Neural cell (in vitro differentiated cells): ENCODE measurements at regions not wholly inside any gene's neighbourhood (a gene's known extent, or its start where the extent isn't known, plus 50 kb on each side); places are given as distances from the start of the nearest gene placed in this dataset.

Experiments used
- H2AFZ ChIP-seq: fragments of 200-600, 300-800 bp; sonication (generic), shearing (Covaris generic); 2 replicates; pipeline ENCODE4 v1.6.0; 2014; ENCODE audit warnings: low read depth, mild to moderate bottlenecking, antibody characterized with exemption, low read length, moderate library complexity
- H3F3A ChIP-seq: fragments of 200-600 bp; shearing (Covaris generic); 2 replicates; pipeline ENCODE4 v1.6.1; 2016; ENCODE audit warnings: mild to moderate bottlenecking, moderate library complexity, mixed read lengths, antibody characterized with exemption, low read length; ENCODE audit not compliant: insufficient read depth, poor library complexity, severe bottlenecking
- H3K27ac ChIP-seq: fragments of 200-600, 300-800 bp; sonication (generic), shearing (Covaris generic); 2 replicates; pipeline ENCODE4 v1.5.1; 2014; ENCODE audit warnings: mild to moderate bottlenecking, low read length, moderate library complexity
- H3K27me3 ChIP-seq: fragments of 300-800, 200-600 bp; sonication (generic), shearing (Covaris generic); 2 replicates; pipeline ENCODE4 v1.6.0; 2014; ENCODE audit warnings: mild to moderate bottlenecking, low read depth, low read length, moderate library complexity; ENCODE audit not compliant: insufficient read depth
- H3K36me3 ChIP-seq: fragments of 300-800, 200-600 bp; sonication (generic), shearing (Covaris generic); 2 replicates; pipeline ENCODE4 v1.5.1; 2014; ENCODE audit warnings: mild to moderate bottlenecking, antibody characterized with exemption, low read length, moderate library complexity; ENCODE audit not compliant: insufficient read depth
- H3K4me2 ChIP-seq: fragments of 300-800, 200-600 bp; sonication (generic), shearing (Covaris generic); 2 replicates; pipeline ENCODE4 v1.6.0; 2014; ENCODE audit warnings: mild to moderate bottlenecking, low read length
- H3K4me3 ChIP-seq: fragments of 300-800, 200-600 bp; sonication (generic), shearing (Covaris generic); 2 replicates; pipeline ENCODE4 v1.5.1; 2014; ENCODE audit warnings: mild to moderate bottlenecking, low read length, moderate library complexity
- H3K79me2 ChIP-seq: fragments of 200-600 bp; shearing (Covaris generic); replicated peaks from 2 replicates; pipeline ENCODE4 v1.6.0; 2014; ENCODE audit warnings: mild to moderate bottlenecking, low read length, moderate library complexity; ENCODE audit not compliant: insufficient read depth
- H3K9ac ChIP-seq: fragments of 300-800, 200-600 bp; sonication (generic), shearing (Covaris generic); 2 replicates; pipeline ENCODE4 v1.6.1; 2016; ENCODE audit warnings: mild to moderate bottlenecking, low read length, mixed read lengths
- H3K9me2 ChIP-seq: fragments of 200-600 bp; shearing (Covaris generic); 2 replicates; pipeline ENCODE4 v1.6.1; 2016; ENCODE audit warnings: mild to moderate bottlenecking, low read length, mixed read lengths; ENCODE audit not compliant: insufficient read depth
- H3K9me3 ChIP-seq: fragments of 200-600, 300-800 bp; sonication (generic), shearing (Covaris generic); 2 replicates; pipeline ENCODE4 v1.6.1; 2016; ENCODE audit warnings: mild to moderate bottlenecking, mixed run types, low read length, moderate library complexity, mixed read lengths
- H4K20me1 ChIP-seq: fragments of 200-600 bp; shearing (Covaris generic); 2 replicates; pipeline ENCODE4 v1.6.1; 2016; ENCODE audit warnings: mild to moderate bottlenecking, mixed run types; ENCODE audit not compliant: insufficient read depth
- EP300 ChIP-seq: fragments of 450-650 bp; conservative IDR thresholded peaks from 2 replicates; pipeline ENCODE4 v1.6.1; 2014; ENCODE audit warnings: antibody characterized with exemption, mild to moderate bottlenecking, moderate library complexity; ENCODE audit not compliant: poor library complexity, severe bottlenecking
- EZH2 ChIP-seq: fragments of 200-600, 300-800 bp; shearing (Covaris generic), sonication (generic); IDR thresholded peaks from 2 replicates; pipeline ENCODE4 v1.6.1; 2014; ENCODE audit warnings: antibody characterized with exemption, low read length, borderline replicate concordance, mild to moderate bottlenecking; ENCODE audit not compliant: insufficient read depth, poor library complexity, severe bottlenecking
- MXI1 ChIP-seq: fragments of 450-650 bp; conservative IDR thresholded peaks from 2 replicates; pipeline ENCODE4 v1.6.1; 2014; ENCODE audit warnings: antibody characterized with exemption, mild to moderate bottlenecking; ENCODE audit not compliant: poor library complexity, severe bottlenecking
- POLR2AphosphoS5 ChIP-seq: IDR thresholded peaks from 2 replicates; pipeline ENCODE4 v1.6.1; 2012
- RAD21 ChIP-seq: fragments of 450-650 bp; conservative IDR thresholded peaks from 2 replicates; pipeline ENCODE4 v1.6.1; 2014; ENCODE audit warnings: antibody characterized with exemption, mild to moderate bottlenecking, moderate library complexity
- SMC3 ChIP-seq: fragments of 450-650 bp; conservative IDR thresholded peaks from 2 replicates; pipeline ENCODE4 v1.6.1; 2014; ENCODE audit warnings: antibody characterized with exemption, mild to moderate bottlenecking, moderate library complexity; ENCODE audit not compliant: poor library complexity
- TAF1 ChIP-seq: IDR thresholded peaks from 2 replicates; pipeline ENCODE4 v1.6.1; 2012; ENCODE audit warnings: low read depth
- TF ChIP-seq, protein P1 (sequence below): fragments of 450-650 bp; IDR thresholded peaks from 2 replicates; pipeline ENCODE4 v1.5.1; 2014; ENCODE audit warnings: antibody characterized with exemption, mild to moderate bottlenecking, moderate library complexity; ENCODE audit not compliant: poor library complexity, severe bottlenecking
- TF ChIP-seq, protein P2 (sequence below): IDR thresholded peaks from 2 replicates; pipeline ENCODE4 v1.6.1; 2012; ENCODE audit warnings: borderline replicate concordance

DNA sequence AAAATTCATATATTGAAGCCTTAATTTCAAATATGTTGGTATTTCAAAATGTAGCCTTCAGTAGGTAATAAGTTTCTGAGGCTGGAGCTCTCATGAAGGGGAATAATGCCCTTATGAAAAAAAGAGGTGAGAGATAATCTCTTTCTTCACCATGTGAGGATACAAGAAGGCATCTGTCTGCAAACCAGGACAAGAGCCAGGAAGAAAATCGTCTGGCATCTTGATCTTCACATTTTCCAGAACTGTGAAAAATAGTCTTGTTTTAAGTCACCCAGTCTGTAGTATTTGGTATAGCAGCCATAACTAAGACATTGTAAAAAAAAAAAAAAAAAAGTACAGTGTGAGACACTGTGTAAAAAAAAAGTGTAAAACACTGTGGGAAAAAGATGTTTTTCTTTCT lies 768.9 kb downstream of the TAF11L14 start:
- Histone ChIP-seq H3K27me3 (no peaks in the 10 kb centered on the region), H3K9me3 (no peaks in the 10 kb centered on the region), H3K9ac (no peak overlapping the region), H3K9me2 (no peaks in the 10 kb centered on the region), H3K36me3 (no peaks in the 10 kb centered on the region), H3K4me3 (no peak overlapping the region), H3K79me2 (no peaks in the 10 kb centered on the region), H2AFZ (no peak overlapping the region), H4K20me1 (no peaks in the 10 kb centered on the region), H3K4me2 (no peak overlapping the region), H3F3A (no peaks in the 10 kb centered on the region), H3K27ac (no peak overlapping the region)
- TF ChIP-seq RAD21 (no peak), EZH2 (no peak), MXI1 (no peak), TAF1 (no peak), POLR2AphosphoS5 (no peak), EP300 (no peak), SMC3 (no peak)
- TF ChIP-seq, protein P1, sequence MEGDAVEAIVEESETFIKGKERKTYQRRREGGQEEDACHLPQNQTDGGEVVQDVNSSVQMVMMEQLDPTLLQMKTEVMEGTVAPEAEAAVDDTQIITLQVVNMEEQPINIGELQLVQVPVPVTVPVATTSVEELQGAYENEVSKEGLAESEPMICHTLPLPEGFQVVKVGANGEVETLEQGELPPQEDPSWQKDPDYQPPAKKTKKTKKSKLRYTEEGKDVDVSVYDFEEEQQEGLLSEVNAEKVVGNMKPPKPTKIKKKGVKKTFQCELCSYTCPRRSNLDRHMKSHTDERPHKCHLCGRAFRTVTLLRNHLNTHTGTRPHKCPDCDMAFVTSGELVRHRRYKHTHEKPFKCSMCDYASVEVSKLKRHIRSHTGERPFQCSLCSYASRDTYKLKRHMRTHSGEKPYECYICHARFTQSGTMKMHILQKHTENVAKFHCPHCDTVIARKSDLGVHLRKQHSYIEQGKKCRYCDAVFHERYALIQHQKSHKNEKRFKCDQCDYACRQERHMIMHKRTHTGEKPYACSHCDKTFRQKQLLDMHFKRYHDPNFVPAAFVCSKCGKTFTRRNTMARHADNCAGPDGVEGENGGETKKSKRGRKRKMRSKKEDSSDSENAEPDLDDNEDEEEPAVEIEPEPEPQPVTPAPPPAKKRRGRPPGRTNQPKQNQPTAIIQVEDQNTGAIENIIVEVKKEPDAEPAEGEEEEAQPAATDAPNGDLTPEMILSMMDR = no peak
- TF ChIP-seq, protein P2, sequence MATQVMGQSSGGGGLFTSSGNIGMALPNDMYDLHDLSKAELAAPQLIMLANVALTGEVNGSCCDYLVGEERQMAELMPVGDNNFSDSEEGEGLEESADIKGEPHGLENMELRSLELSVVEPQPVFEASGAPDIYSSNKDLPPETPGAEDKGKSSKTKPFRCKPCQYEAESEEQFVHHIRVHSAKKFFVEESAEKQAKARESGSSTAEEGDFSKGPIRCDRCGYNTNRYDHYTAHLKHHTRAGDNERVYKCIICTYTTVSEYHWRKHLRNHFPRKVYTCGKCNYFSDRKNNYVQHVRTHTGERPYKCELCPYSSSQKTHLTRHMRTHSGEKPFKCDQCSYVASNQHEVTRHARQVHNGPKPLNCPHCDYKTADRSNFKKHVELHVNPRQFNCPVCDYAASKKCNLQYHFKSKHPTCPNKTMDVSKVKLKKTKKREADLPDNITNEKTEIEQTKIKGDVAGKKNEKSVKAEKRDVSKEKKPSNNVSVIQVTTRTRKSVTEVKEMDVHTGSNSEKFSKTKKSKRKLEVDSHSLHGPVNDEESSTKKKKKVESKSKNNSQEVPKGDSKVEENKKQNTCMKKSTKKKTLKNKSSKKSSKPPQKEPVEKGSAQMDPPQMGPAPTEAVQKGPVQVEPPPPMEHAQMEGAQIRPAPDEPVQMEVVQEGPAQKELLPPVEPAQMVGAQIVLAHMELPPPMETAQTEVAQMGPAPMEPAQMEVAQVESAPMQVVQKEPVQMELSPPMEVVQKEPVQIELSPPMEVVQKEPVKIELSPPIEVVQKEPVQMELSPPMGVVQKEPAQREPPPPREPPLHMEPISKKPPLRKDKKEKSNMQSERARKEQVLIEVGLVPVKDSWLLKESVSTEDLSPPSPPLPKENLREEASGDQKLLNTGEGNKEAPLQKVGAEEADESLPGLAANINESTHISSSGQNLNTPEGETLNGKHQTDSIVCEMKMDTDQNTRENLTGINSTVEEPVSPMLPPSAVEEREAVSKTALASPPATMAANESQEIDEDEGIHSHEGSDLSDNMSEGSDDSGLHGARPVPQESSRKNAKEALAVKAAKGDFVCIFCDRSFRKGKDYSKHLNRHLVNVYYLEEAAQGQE = no peak

DNA sequence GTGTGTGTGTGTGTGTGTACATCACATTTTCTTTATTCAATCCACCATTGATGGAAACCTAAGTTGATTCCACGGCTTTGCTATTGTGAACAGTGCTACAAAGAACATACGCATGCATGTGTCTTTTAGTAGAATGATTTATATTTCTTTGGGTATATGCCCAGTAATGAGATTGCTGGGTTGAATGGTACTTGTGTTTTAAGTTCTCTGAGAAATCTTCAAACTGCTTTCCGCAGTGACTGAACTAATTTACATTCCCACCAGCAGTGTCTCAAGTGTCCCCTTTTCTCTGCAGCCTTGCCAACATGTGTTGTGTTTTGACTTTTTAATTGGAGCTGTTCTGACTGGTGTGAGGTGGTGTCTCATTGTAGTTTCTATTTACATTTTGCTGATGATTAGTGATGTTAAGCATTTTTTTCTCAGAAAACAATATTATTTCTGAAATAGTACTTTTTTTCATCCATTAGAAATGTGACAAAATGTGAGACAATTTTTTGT lies 769.7 kb downstream of the TAF11L14 start:
- no peak overlapping the region for H3K4me2 ChIP-seq
- no peak overlapping the region for H2AFZ ChIP-seq
- H3K36me3 ChIP-seq = no peaks in the 10 kb centered on the region
- no peak overlapping the region for H3K9ac ChIP-seq
- no peaks in the 10 kb centered on the region for H3K79me2 ChIP-seq
- H3K27ac ChIP-seq = no peak overlapping the region
- H3K9me2 ChIP-seq = no peaks in the 10 kb centered on the region
- no peak for TF ChIP-seq TAF1
- TF ChIP-seq, protein P2 = no peak
- no peak for TF ChIP-seq POLR2AphosphoS5
- TF ChIP-seq SMC3 = no peak
- TF ChIP-seq EZH2 = no peak
- no peak for TF ChIP-seq RAD21
- TF ChIP-seq EP300 = no peak
- no peak for TF ChIP-seq MXI1
- TF ChIP-seq, protein P1 = no peak
- no peaks in the 10 kb centered on the region for H3K9me3 ChIP-seq
- H4K20me1 ChIP-seq = no peaks in the 10 kb centered on the region
- H3K27me3 ChIP-seq = no peaks in the 10 kb centered on the region
- H3F3A ChIP-seq = no peaks in the 10 kb centered on the region
- no peak overlapping the region for H3K4me3 ChIP-seq
